ENCODE measurements at regions not wholly inside any gene's neighbourhood (a gene's known extent, or its start where the extent isn't known, plus 50 kb on each side); places are given as distances from the start of the nearest gene placed in this dataset.

GRCh38 chr1:192011525-192011924 lies 146.7 kb upstream of the RGS18 start:
- TF ChIP-seq CTCF (IDR thresholded peaks at IDR 0.05 in 8 of 11, conservative IDR thresholded peaks at IDR 0.05 in 3 of 11) (no peak), POLR2A (IDR thresholded peaks at IDR 0.05) (no peak), POLR2AphosphoS5 (IDR thresholded peaks at IDR 0.05) (no peak)
